Inflammatory macrophage (primary cell): ENCODE measurements at regions not wholly inside any gene's neighbourhood (a gene's known extent, or its start where the extent isn't known, plus 50 kb on each side); places are given as distances from the start of the nearest gene placed in this dataset.
"Not testable (repeated sequence)": the region's sequence is repeated elsewhere in the genome, so short reads cannot be mapped to it uniquely, and the experiment has no call there.

Source experiments
- DNase-seq, 2 donors: peaks; one replicate each; pipeline ENCODE4 v3.0.0-alpha.2; 2020 to 2022

DNA sequence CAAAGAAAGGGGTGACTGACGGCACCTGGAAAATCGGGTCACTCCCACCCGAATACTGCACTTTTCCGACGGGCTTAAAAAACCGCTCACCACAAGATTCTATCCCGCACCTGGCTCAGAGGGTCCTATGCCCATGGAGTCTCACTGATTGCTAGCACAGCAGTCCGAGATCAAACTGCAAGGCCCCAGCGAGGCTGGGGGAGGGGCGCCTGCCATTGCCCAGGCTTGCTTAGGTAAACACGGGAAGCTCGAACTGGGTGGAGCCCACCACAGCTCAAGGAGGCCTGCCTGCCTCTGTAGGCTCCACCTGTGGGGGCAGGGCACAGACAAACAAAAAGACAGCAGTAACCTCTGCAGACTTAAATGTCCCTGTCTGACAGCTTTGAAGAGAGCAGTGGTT, 327.0 kb upstream of the MEIS2 start:
- DNase-seq: not testable (repeated sequence)

DNA sequence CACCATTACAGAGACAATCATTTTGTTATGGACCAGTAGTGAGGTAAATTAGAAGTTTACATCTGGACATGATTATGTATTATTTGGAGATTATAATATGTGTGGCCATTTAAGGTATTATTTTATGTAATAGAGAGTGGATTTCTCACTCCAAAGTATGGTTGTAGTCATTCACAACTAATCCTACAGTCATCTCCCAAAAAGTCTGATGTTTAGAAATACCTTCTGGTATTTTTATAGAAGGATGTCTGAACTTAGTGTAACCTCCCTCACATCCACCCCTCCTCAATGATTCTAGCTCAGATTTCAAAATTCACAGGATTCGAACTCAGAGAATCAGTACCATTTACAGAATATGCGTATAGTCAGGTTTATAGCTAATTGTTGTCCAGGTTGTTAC, 346.6 kb upstream of the MEIS2 start:
- DNase-seq: no peak

DNA sequence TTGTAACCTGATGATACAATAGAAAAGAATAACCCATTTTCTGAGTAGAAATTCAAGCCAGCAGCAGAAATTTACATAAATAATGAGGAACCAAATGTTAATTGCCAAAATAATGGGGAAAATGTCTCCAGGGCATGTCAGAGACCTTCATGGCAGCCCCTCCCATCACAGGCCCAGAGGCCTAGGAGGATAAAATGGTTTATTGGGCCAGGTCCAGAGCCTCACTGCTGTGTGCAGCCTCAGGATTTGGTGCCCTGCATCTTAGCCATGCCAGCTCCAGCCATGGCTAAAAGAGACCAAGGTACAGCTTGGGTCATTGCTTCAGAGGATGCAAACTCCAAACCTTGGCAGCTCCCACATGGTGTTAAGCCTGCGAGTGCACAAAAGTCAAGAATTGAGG, 352.1 kb upstream of the MEIS2 start:
- no peak for DNase-seq

DNA sequence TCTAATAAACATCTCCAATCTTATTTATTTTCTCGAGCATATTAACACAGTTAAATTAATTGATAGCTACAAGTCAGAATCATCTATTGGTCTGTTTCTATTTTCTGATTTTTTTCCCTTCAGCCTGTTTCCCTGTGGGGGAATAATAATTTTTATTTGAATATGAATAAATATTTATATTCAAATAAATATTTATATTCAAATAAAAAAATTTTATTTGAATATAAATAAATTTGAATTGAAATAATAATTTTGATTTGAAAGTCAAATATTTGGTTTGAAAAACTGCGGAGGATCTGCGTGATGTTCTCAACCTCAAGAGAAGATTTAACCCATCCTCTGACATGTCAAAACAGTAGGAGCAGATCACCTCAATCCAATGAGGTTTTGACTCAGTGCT, 380.1 kb upstream of the MEIS2 start:
- no peak for DNase-seq

DNA sequence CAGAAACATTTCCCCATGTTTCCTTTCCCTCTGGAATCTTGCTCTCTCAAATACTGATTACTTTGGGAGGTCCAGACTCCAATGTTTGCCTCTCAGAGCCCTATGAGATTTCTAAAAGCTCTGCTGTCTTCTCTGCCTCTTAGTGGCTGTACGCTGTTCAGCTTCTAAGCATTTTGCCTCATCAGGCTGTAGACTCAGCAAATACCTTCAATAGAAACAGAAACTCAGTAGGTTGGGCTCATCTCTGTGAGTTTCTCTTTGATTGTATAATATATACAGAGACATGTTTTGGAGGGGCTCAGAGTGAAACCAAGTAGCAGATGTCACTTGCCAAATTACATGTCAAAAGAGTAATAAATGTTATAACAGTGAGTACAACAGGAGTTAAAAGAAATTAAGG, 380.8 kb upstream of the MEIS2 start:
- no peak for DNase-seq

DNA sequence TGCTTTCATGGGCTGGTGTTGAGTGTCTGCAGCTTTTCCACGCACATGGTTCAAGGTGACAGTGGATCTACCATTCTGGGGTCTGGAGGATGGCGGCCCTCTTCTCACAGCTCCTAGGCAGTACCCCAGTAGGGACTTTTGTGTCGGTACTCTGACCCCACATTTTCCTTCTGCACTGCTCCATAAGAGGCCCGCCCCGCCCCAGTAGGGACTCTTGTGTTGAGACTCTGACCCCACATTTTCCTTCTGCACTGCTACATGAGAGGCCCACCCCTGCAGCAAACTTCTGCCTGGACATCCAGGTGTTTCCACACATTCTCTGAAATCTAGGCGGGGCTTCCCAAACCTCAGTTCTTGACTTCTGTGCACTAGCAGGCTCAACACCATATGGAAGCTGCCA, 383.4 kb upstream of the MEIS2 start:
- no peak for DNase-seq

DNA sequence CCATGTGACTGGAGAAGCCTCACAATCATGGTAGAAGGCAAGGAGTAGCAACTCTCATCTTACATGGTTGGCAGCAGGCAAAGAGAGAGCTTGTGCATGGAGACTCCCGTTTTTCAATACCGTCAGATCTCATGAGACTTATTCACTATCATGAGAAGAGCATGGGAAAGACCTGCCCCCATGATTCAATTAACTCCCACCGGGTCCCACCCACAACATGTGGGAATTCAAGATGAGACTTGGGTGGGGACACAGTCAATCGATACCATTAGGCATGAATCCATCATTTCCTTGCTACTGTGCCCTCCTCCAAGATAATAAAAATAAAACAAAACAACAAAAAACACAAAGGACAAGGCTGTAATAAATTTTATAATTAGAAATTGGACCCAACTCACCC, 384.7 kb upstream of the MEIS2 start:
- DNase-seq: no peak

DNA sequence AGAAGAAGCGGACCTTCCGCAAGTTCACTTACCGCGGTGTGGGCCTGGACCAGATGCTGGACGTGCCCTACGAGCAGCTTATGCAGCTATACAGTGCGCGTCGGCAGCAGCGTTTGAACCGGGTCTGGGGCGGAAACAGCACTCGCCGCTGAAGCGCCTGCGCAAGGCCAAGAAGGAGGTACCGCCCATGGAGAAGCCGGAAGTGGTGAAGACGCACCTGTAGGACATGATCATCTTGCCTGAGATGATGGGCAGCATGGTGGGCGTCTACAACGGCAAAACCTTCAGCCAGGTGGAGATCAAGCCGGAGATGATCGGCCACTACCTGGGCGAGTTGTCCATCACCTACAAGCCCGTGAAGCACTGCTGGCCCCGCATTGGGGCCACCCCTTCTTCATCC, 390.4 kb upstream of the MEIS2 start:
- no peak for DNase-seq

DNA sequence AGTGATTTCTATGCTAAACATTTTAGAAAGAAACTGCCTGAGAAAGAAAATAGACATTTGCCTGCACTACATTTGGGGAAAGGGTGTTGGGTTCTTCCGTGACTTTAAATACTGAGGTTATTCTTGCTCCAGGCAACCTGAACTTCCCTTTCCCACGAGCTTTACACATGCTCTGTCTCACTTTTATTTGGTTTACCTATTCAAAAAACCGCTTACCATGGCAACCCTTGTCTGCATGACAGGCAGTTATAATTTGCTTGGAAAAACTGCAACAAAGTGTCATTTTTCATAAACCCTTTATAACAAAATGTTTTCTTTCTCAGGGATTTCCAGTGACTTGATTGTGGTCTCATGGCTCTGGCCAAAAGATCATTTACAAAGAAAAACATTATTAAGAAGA, 416.3 kb upstream of the MEIS2 start:
- DNase-seq: no peak

DNA sequence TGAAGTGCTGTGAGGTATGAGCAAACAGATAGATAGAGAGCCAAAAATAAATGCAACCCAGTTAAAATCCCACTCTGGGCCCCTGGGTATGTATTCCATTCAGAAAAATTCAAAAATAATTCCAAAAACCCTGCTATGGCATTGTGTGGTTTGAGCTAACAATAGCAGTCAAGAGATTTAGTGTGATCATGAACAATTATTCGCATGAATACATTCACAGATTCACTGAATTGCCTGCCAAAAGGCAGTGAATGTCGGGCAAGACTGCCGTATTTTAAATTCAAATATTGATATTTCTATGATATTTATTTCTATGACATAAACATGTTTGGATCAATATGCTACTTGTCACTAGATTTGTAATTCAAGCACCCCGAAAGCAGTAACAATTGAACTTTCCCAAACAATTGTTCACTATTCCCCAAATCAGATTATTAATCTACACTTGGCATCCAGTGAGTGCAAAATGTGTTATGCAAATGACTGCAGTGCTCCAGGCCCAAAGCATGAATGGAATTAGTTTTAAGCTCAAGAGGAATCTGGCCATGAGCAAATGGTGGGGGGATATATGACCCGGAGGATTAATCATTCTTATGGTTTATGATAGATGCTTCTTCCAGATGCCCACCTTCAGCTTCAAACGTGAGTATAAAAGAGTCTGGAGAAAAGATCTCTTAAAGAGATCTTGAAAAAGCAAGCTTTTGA, 417.0 kb upstream of the MEIS2 start:
- DNase-seq: no peak

DNA sequence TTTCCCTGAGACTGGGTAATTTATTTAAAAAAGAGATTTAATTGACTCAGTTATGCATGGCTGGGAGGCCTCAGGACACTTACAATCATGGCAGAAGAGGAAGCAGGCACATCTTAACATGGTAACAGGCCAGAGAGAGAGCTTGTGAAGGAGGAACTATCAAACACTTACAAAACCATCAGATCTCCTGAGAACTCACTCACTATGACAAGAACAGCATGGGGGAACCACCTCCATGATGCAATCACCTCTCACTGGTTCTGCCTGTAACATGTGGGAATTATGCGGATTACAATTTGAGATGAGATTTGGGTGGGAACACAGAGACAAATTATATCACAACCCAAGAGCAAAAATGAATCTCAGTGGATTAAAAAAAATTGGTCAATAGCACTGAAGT, 416.0 kb upstream of the TMCO5A start:
- DNase-seq: no peak

DNA sequence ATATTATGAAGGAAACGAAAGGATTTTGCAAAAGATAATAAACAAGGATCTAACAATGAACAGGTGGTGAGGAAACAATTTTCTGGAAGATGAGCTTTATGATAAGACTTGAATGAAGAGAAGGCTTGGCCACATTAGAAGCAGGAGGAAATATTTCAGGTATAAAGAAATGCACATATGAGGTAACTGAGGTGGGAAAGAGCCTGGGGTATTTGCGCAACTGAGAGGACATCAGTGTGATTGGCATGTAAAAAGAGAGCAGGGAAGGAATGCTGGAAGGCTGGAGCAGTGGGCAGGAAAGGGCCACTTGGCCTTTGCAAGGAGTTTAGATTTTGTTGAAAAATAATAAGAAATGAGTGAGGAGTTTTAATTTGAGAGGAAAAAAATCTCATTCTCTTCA, 414.4 kb upstream of the TMCO5A start:
- DNase-seq: no peak

DNA sequence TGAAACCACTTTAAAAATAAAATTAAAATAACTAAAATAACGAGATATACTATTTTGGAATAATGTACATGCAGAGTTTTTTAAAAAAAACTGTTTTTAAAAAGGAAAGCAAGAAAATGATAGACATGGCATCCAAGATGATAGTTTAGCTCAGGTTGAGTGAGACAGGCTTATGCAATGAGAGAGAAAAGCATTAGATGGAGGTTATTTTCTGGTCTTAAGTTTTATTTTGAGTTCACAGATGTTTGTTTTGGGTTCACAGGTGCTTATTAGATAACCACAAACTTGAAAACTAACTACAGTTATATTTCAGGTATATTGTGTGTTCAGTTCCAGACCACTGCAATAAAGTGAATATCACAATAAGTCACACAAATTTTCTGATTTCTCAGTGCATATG, 413.6 kb upstream of the TMCO5A start:
- no peak for DNase-seq

DNA sequence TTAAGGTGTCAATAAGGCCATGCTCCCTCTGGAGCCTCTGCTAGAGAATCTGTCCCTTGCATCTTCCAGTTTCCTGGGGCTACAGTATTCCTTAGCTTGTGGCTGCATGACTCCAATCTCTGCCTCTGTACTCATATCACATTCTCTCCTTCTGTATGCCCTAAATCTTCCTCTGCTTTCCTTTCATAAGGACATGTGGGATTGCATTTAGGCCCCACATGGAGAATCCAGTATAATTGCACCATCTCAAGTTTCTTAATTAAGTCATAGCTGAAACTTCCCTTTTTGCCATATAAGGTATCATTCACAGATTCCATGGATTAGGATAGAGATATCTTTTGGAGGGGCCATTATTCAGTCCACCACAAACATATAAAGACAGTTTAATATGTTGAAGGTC, 409.8 kb upstream of the TMCO5A start:
- DNase-seq: no peak

DNA sequence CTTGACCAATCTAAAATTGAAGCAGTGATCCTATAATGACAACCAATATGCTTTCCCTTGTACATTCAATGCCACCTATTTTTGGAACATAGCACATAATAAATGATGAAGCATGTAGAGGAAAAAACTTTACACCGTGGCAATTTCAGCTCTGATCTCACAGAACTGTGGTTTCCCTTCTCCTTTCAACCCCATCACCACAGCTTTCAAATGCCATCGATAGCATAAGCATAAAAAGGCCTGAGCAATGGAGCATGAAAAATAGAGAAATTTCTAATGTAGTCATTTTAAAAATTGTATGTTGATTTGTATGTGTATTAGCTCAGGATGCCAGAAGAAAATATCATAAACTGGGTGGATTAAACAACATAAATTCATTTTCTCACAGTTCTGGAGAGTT, 406.0 kb upstream of the TMCO5A start:
- DNase-seq: no peak

DNA sequence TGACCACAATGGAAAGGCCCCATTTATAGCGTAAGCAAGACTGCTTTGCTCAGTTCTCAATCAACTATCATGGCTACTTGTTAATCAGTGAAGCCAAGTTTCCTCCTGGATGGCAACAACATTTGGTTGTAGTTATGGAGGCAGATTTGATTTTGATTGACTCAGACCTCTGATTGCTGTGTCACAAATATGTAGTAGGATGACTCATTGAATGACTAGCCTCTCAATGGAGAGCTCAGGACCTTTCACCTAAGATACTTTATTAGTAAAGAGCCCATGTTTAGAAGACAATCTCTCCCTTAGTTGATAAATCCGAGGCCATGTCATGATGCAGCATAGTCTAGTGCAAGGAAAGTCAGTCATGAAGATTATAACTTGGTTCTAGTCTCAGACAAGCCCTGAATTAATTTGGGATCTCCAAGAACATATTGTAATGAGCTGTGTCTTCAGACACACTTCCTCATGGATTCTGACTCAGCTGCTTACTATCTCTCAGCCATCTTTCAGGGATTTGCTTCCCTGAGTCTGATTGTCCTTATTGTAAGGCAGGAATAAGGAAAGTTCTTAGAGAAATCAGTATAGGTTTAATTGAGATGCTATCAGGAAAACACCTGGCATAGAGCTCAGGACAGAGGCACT, 397.4 kb upstream of the TMCO5A start:
- DNase-seq: no peak

DNA sequence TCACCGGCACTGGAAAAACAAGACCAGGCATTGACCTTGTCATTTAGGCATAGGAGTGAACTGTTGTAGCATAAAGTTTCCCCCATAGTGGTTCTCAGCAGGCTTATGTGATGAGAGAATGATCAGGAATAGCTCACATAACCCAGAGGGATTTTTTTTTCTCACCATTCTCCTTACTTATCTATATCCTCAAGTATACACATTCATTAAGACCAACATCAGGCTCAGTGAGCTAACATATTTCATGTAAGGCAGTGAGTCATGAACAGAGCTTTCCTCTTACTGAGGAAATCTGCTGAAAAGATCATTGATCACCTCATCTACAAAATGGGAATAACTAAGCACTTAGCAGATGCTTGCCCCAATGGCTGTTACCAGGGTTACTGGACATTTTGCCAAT, 396.6 kb upstream of the TMCO5A start:
- no peak for DNase-seq

DNA sequence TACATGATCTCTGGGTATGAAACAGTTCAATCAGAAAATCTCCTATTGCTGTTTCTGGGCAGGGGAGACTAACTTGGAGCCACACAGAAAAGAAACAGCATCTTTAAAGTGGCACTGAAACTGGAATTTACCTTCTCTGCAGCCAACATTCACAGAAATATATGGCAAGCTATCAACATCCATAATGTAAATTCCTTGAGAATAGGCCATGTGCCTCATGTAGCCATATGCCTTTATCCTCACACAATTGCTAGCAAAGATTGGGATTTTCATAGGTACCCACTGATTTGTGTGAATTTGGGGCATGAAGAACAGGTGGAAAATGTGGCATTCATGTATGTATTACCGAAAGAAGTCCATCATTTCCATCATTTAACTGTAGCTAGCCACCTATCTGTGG, 386.3 kb upstream of the TMCO5A start:
- no peak for DNase-seq

DNA sequence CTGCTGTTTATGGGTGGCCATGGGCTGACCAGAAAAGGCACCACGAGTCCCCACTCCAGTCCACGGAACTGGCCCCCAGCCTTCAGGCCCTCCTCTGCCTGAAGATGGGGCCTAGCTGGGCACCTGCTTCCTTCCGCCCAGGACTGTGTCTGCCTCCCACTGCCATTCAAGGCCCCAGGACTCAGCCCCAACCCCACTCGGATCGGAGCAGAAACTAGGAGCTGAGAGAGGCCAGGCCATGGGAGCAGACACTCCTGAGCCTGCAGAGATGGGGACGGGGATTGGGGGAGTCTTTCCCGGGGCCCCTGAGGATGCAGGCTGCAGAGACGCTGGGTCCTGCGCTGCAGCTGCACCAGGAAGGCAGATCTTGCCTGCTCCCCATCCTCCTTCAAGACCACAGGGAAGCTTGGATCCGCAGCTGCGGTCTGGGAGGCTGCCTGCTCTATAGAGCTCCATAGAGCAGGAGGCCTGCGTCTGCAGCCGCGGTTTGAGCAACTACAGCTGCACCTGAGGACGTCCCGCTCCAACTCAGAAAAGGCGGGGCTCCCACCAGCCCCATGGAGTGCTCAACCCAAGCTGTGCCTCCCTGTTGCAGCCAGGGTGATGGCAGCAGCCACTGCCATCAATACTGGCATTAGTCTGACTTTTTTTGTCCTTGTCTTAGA, 383.9 kb upstream of the TMCO5A start:
- no peak for DNase-seq

DNA sequence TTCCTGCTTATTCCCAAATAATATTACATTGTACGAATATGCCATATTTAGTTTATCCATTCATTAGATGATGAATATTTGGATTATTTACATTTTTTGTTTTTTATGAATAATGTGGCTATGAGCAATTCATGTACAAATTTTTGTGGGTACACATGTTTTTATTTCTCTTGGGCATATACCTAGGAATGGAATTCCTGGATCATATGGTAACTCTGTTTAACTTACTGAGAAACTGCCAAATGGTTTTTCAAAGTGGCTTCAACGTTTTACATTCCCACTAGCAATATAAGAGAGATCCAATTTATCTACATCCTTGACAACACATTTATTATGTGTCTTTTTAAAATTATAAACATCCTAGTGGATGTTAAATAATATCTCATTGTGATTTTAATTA, 362.0 kb upstream of the TMCO5A start:
- no peak for DNase-seq

DNA sequence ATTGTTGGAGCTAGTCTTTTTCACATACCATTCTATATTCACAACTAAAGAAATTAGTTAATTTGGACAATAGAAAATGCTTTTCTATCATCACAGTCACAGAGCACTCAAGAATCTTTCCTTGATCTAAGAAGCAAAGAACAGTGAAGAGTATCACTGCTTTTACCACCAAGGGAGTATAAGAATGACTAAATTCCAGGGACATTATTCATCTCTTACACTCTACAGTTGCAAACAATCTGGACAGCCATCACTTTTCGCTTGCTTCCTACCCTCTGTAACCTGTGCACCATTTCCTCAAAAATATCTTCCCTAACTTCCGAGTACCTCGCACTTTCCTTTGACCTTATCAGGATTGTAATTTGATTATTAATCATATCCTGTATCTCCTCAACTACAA, 359.5 kb upstream of the TMCO5A start:
- DNase-seq: no peak

DNA sequence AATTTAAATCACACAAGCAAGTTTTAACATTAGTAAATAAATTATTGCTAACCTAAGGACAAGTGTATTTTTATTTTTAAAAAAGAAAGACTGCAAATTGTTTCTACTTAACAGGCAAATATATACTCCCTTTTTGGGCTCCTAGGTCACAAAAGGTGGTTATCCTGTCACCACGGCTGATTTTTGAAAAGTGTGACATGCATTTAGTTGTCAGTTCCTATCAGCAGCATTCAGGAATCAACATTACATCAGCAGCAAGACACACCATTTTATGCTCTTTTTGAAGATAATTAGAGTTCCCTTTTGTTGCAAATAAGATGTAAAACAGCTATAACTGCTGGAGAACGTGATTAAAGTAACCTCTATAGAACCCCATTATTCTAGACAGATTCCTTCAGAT, 357.5 kb upstream of the TMCO5A start:
- no peak for DNase-seq

DNA sequence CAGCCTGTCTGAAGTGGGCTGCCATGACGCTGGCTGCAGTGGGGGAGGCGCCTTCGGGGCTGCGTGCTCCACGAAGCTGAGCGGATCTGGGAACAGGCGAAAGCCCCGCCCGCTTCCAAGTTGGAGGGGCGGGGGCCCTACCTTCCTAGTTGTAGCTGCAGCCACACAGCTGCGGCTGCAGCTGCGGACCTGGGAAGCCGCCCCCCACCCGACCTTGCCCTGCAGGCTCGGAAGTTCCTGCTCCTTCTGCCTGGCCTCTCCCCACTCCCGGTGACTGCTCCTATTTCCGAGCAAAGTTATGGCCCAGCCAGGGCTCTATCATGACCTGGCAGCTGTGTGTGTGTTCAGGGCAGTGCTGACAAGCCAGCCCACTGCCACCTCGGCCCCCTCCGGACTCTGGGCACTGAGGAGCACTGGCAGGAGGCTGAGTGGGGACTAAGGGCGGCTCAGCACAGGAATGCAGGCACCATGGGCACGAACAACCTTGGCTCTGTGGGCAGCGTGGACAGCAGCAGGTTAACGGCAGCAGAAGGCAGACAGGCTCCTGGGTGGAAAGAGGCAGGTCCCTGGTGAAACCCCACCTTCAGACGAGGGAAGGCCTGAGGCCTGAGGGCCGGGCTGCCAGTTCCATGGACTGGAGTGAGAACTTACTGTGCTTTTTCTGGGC, 352.4 kb upstream of the TMCO5A start:
- DNase-seq: no peak

DNA sequence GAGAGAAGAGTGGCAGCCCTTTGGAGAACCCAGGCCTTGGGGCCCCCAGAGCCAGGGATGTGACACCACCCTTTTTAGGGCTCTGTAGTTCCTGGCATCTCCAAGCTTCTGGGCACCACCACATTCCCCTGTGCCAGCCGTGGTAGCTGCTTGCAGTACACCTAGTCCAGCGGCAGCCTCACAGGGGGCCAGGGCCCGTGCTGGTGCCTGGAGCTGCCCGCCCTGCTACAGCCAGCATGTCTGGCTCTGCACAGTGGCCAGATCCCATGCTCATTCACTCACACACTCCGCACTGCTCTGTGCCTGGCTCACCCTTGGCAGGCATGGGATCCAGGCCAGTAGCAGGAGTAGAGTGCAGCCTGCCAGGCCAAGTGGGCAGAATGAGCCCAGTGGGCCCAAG, 351.6 kb upstream of the TMCO5A start:
- no peak for DNase-seq
